ENCODE measurements at regions not wholly inside any gene's neighbourhood (a gene's known extent, or its start where the extent isn't known, plus 50 kb on each side); places are given as distances from the start of the nearest gene placed in this dataset.
"Not testable (repeated sequence)": the region's sequence is repeated elsewhere in the genome, so short reads cannot be mapped to it uniquely, and the experiment has no call there.

DNA sequence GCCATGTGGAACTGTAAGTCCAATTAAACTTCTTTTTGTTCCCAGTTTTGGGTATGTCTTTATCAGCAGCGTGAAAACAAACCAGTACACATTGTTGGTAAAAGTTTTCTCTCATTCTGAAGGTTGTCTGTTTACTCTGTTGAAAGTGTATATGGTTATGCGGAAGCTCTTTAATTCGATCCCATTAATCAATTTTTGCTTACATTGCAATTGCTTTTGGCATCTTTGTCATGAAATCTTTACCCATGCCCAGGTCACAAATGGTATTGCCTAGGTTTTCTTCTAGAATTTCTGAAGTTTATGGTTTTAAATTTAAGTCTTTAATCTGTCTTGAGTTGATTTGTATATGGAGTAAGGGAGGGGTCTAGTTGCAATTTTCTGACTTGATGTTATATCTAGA lies 1901.9 kb downstream of the MAT2B start:
- DNase-seq (ENCODE audit: low spot score), result no peak

DNA sequence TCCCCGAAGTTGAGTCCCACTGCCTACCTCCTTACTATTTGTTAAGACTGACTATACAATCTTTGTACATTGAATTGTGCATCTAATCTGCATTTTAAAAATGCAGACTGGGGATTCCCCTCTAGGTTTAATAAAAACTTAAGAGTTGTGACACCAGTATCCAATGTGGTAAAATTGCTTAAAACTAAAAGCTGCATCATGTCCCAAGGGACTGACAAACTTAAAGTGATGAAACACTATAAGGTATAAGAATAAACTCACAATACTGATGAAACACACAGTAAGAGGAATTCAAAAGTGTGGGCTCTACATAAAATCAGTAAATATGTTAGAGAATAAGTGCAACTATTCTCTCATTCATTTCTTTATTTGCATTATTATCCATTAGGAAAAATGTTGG lies 1905.1 kb downstream of the MAT2B start:
- no peak for DNase-seq (ENCODE audit: low spot score)

DNA sequence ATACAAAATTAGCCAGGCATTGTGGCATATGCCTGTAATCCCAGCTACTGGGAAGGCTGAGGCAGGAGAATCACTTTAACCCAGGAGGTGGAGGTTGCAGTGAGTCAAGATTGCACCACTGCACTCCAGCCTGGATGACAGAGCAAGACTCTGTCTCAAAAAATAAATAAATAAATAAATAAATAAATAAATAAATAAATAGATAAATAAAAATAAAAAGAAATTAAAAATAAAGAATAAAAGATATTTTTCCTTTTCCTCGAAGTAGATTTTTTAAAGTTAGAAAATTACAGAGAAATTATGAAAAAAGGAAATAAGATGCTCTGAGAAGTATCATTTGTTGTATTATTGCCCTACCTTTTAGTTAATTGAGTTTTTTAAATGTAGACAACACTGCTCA lies 1906.1 kb downstream of the MAT2B start:
- DNase-seq (ENCODE audit: low spot score), result not testable (repeated sequence)

DNA sequence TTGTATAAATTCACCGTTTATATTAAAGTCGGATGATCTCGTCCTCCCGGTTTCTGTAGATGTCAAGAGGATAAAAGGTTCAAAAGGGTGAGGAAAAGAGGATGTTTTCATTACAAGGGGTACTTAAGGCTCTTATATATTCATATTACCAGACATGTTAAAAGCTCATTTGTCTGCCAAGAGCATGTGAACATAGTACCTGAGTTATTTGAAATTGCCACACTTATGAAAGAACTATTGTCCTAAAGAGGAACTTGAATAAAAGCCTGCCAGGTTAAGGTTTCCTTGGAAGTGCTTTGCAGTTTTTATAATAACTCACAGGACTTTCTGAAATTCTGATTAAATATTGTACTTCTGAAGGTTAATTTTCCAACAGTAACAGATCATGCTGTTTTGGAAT lies 1915.1 kb downstream of the MAT2B start:
- no peak for DNase-seq (ENCODE audit: low spot score)

DNA sequence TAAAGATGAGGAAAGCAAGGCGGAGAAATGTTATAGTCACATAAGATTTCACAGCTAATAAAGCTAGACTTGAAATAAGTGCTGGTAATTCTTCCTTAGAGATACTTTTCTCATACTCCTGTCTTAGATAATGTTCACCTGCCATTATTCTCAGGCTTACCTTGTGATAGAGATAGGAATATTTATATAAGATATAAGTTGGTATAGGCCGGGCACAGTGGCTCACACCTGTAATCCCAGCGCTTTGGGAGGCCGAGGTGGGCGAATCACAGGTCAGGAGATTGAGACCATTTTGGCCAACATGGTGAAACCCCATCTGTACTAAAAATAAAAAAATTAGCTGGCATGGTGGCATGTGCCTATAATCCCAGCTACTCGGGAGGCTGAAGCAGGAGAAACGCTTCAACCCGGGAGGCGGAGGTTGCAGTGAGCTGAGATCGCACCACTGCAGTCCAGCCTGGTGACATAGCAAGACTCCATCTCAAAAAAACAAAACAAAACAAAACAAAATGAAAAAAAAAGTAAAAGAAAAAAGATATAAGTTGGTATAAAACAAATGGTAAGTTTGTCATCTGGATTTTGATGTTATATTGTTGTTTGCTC lies 1918.4 kb downstream of the MAT2B start:
- DNase-seq (ENCODE audit: low spot score), result no peak

DNA sequence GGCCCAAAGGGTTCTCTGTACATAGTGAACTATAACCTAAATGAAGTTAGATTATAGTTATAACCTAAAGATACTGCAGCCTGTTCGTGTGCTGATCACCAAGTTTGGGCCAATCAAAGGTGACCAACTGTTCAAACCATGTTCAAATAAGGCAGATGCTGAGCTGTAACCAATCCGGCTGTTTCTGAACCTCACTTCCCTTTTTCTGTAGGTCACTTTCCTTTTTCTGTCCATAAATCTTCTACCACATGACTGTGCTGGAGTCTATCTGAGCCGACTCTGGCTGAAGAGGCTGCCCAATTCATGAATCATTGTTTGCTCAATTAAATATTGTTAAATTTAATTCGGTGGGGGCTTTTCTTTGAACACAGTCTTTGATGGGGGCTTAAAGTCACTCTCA lies 1920.2 kb downstream of the MAT2B start:
- no peak for DNase-seq (ENCODE audit: low spot score)

DNA sequence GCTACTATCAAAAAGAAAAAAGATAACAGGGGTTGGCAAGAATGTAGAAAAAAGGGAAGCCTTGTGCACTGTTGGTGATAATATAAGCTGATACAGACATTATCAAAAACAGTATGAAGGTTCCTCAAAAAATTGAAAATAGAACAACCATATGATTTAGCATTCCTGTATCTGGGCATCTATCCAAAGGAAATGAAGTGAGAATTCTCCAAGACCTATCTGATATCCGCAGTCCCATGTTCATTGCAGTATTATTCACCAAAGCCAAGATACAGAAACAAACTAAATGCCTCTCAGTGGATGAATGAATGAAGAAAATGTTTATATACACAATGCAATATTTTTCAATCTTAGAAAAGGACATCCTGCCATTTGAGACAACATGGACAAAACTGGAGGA lies 1943.3 kb downstream of the MAT2B start:
- no peak for DNase-seq (ENCODE audit: low spot score)

DNA sequence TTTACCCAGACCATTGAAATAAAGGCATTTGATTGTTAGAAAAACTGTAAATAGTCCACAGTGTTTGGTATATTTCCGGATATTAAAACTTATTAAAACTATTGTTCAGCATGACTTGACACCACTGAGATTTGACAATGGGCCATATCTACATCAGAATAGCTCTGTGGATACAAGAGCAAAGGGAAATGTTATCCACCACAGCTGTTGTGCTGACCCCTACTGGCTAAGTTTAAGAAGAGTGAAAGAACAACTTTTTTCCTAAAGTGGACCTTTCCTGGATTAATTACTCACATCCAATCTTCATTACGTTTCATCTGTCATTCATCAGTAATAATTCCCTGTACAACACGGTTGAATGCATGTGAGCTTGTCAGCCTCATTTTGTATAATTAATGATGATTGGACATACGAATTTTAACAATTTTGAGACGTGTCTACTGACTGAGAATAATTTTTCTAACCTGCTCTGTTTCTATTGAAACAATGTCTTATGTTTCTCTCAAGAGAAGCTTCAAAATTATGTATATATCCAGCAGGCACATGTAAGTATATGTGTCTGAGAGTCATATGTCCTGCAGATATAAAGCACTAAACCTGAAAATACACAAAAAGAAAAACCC lies 1952.6 kb downstream of the MAT2B start:
- DNase-seq (ENCODE audit: low spot score), result peak; percentile 40

DNA sequence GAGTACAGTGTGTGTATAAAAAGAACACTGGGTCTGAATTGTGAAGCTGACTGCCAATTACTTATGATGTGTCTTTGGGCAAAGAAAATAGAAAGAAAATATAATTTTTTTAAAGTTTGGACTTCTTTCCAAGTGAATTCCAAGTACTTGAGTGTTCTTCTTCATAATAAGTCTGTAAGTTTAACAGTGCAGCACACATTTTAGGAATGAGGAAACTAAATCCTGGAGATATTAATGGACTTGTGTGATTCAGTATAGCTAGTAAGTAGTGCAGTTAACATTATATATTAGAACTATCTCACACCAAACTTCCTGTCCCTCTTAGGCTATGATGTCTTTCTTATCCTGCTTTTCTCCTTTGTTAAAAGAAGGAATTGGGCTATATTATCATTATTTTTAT lies 1953.8 kb downstream of the MAT2B start:
- DNase-seq (ENCODE audit: low spot score), result no peak

DNA sequence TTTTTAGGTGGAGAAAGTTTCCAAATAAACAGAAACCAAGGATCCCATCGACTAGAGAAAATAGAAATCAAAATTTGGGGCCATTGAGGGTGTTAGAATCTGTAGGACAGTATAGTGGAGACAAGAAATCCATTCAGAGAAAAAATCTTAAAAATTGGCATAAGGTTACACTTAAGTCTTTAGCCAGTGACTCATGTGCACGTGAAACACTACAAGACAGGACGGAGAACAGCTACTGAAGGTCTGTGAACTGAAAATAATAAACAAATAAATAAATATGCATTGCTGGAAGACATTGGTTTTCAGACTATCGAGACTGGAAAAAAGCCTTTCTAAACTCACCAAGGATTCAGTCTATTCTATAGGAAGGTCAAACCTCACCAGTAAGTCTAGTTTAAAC lies 1955.5 kb downstream of the MAT2B start:
- no peak for DNase-seq (ENCODE audit: low spot score)

DNA sequence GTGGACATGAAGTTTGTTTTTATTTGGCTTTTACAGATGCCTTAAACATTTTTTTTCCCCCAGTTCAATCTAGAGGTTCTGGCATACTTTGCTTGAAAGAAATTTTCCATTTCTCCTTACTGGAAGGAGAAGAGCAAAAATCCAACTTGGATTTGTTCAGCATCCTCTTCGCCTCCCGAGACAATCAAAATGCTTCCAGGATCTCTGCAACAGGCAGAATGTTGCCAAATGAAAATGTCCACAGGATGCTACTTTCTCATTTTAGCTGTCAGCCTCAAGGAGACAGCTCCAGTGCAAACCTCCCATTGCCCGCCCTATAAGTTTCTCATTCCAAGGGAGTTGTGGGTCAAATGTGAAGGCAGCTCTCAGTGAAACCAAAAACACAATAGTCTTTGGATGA lies 1972.1 kb downstream of the MAT2B start:
- DNase-seq (ENCODE audit: low spot score), result no peak

DNA sequence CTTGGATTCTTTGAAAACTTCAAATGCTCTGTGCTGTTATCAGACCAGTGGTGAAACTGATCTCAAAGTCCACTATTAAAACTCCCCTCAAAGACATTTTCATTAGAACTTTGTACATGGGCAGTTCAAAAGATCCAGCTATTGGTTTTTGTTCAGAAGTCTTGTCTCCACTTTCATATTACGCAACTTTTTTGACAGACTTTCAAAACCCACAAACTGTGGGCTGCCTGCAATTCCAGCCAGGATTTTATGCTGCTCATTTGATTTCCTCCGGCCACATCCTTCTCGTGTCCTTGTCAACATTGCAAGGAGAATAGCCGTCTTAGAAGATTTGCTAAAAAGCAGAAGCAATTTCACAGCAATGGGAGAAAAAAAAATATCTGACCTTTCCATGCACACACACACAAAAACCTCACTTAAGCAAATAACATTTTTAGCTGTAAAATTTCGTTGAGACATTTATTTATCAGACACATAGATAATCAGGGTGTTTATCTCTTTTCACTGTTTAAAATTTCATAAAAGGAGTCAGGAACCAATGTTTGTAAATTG lies 1990.5 kb downstream of the MAT2B start:
- no peak for DNase-seq (ENCODE audit: low spot score)

DNA sequence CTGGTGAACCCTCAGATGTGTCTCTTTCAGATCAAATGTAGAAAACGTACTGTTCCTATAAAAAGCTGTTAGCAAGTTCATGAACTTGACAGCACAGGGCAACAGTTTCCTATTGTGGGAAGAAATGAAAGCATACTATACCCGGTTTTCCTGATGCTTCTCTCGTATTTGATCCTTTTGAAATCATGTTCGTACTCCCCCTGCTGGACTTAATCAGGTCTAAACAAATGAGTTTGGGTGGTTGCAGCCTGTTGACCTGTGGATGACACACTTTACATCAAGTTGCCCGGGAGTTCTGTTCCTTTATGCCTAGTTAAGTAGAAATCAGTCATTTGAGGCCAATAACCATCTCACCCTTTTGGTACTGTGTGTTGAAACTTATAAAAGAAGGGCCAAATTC lies 1992.3 kb downstream of the MAT2B start:
- peak; percentile 46 for DNase-seq (ENCODE audit: low spot score)

DNA sequence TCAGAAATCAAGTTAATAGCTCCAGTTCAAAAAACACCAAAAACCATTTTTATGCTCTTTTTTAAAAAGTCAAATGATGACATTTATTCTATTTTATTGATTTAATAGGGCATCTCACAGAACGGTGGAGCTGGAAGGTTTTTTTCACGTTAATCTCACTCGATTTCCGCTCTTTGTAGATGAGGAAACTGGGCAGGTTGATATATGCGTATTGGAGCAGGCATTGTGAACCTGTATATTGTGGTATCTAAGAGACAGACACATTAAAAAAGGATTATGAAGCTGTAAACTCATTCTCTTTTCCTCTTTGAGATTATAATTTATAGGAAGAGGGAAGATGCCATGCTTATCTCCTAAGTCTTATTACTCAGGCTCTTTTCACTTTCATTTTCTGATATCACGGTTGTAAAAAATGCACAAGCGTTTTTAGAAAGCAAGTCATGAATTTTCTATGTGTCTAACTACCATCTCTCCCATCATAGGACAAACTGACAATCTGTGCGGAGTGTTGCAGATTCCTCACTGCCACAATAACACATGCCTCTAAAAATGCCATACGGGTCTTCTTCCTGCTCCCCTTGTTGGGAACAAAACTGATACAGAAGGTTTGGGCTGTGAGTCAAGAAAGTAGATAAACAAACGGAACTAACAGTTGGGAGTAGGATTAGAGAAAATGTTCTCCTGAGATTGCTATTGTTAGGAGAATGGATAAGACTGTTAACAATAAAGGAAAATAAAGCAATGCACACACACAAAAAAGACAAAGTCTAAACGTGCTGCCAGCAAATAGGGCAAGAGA lies 1997.7 kb downstream of the MAT2B start:
- DNase-seq (ENCODE audit: low spot score), result no peak

DNA sequence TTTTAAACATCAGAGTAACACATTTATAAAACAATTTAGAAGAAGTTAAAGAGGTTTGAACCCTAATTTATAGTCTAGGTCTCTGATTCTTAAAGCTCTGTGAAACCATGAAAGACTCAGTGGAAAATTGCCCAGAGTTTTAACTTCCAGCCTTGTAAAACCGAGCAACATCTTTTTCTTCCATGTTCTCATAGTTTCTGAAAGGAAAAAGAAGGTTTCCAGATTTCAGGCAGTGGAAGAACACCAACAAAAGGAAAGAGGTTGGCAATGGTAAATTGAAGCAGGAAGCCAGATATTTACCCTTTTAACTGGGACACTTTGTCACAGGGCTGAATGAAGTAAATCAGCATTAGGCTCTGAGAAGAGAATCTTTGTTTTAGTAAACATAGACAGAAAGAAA lies 1999.3 kb downstream of the MAT2B start:
- no peak for DNase-seq (ENCODE audit: low spot score)

DNA sequence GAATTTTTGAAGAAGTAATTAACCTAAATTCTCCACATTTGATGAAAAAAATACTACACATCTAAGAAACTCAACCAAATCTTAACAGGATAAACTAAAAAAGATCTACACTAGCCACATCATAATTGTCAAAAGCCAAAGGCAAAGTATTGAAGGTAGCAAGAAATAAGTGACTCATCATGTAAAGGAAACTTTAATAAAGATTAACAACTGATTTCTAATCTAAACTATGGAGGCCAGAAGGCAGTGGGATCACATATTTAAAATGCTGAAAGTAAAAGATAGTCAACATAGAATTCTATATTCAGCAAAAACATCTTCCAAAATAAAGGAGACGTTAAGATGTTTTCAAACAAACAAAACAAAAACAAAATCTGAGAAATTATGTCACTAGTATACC lies 2002.9 kb downstream of the MAT2B start:
- no peak for DNase-seq (ENCODE audit: low spot score)

DNA sequence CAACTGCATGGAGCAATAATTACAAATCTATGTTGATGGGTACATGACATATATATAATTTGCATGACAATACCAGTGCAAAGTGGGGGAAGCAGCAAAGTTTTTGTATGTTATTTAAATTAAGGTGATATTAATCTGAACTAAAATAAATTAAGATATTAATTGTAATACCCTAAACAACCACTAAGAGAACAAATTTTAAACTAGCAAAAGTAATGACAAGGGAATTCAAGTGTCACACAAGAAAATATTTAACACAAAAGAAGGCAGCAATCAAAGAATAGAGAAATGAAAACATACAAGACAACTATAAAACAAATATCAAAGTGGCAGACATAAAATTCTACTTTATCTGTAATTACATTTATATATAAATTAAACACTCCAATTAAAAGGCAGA lies 2003.4 kb downstream of the MAT2B start:
- DNase-seq (ENCODE audit: low spot score), result no peak

DNA sequence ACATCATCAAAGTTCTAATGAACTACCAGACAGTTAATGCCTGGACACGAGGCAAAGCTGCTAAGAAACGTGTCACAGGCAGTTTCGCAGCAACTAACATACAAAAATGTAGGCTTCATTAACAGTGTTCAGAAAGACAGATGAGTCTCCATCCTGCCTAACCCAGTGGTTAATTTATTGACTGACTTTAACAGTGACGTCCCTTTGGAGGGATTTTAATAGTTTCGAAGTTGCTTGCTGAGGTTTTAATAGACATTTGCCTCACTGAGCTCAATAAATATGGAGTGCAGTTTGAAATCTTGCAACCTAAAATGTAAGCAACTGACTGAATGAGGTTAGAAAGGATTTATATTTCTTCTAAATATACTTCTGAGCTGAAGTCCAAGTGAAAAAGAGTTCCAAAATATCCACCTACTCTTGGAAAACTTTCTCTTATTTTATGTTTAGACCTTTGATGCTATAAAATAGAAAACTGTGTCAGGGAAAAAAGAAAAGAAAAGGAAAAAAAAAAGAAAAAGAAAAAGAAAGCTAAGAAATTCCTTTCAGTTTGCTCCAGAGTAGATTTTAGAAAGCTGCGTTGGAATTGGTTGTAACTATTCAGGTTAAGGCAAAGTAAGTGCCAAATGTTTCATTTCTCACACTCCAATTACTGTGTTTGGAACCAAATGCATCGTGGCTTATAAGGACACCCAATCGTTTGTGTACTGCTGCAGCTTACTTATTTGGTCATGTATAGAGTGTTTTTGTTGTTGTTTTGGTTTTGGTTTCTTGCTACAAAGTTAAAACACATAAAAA lies 2016.6 kb downstream of the MAT2B start:
- no peak for DNase-seq (ENCODE audit: low spot score)

DNA sequence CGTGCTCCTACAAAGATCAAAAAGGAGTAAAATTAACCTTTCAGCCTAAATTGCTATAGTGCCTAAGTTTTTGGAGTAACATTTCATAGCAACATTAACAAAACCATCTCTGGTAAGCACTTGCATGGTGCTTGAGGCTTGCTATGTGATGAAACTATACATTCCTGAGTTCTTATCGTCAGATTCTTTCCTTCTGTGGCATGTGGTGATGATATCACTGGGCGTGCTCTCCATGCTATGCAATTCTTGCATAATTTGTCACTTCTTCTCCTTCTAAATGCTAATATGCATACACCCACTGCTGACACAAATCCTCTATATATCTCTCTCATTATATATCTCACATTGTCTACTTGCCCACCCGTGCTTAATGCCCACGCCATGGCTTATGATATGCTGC lies 2019.9 kb downstream of the MAT2B start:
- DNase-seq (ENCODE audit: low spot score), result no peak

DNA sequence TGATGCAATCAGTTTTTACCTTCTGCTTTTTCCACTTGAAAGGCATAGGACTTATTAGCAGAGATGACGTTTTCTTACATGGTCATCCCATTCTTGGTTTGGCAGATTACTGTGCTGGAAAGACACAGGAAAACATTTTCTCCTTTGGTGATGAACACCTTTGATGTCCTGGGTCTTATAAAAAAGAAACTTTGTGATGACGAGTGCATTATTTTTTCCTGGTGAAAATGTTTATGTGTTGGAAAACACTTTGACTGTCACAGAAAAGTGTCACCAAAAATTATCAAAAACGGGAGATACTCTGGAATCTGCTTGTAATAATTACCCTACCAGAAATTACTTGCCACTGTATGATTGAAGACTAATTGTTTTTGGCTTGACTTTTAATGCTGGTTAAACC lies 2020.9 kb downstream of the MAT2B start:
- DNase-seq (ENCODE audit: low spot score), result no peak

DNA sequence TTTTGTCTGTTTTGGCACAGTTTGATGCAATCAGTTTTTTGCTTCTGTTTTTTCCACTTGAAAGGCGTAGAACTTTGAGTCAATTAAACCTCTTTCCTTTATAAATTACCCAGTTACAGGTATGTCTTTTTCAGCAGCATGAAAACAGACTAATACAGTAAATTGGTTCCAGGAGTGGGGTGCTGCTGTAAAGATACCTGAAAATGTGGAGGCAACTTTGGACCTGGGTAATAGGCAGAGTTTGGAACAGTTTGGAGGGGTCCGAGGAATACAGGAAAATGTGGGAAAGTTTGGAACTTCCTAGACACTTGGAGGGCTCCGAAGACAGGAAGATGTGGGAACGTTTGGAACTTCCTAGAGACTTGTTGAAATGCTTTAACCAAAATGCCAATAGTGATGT lies 2022.2 kb downstream of the MAT2B start:
- no peak for DNase-seq (ENCODE audit: low spot score)

DNA sequence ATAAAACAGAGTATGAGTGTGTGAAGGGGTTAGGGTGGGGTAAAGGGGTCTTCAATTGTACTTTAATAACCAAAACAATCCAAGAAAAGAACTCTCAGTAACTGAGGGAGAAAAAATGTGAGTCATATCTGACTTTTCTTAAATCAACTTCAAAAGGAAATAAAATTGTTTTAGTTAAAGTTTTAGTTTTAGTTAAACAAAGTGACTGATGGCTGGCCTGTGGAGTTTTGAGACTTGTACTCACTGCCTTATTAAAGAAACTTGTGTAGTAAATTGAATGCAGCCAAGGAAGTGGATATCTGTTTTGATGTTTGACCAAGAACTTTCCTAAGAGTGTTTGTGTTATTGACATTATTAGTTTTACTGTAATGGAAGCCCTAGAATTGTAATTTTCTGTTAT lies 2032.6 kb downstream of the MAT2B start:
- DNase-seq (ENCODE audit: low spot score), result no peak

DNA sequence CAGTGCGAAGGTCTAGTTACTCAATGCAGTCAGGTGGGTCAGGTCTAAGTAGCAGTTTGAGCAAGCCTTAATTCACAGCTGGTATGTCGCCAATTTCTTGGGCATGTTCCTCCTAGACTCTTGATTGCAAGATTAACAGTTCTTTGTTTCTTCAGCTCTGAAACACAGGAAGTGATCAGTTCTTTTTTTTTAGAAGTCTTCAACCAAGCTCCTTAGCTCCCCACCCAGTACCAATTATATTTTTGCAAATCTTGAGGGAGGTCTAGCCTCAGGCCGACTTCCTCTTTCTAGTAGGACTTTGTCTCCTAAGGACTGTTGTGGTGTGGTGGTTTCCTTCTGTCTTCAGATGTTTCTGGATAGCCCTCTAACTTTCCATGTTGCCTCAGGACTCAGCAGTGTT lies 2054.2 kb downstream of the MAT2B start:
- DNase-seq (ENCODE audit: low spot score), result no peak

All from SW480 (cell line).